ENCODE measurements at regions not wholly inside any gene's neighbourhood (a gene's known extent, or its start where the extent isn't known, plus 50 kb on each side); places are given as distances from the start of the nearest gene placed in this dataset.

DNA sequence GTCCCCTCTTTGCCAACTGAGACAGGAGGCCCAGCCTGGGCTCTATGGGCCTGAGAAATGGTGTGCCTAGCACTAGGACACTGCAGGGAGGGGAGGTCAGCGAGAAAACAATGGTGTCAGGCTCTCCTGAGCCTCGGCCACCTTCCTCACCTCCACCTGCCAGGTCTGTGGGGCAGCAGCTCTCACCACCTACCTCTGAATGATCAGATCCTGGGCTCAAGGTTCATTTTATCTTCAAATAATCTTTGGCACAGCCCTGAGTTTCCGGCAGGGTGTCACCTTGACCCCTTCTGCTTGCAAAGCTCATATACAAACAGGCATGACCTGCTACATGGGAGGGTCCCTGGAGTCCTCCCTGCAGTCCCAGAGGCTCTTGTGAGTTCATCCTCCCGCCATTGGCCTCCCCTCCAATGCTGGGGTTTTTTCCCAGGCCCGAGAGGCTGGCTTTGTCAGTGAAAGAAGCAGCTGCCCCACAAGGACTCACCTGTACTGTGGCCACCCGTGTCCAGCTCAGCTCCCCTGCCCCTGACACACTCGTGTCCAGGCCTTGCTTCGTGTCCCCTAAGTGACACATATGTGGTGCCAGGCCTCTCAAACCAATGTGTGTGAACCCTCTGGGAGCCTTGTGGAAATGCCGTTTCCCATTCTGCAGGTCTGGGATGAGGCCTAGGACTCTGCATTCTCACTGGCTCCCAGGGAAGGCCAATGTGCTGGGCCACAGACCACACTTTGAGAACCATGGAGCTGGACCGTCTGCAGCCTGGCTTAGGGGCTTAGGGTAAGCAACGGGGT is 176.8 kb upstream of the CIBAR2 start (continued):
- no peak for TF ChIP-seq RBM39 (IDR thresholded peaks at IDR 0.05; ENCODE audit: low read depth, low read length, poor library complexity, severe bottlenecking)
- TF ChIP-seq ZNF850 (CRISPR knock-in tag; conservative IDR thresholded peaks at IDR 0.05) = no peak
- TF ChIP-seq ZSCAN25 (CRISPR knock-in tag; IDR thresholded peaks at IDR 0.05) = peak; percentile 87
- TF ChIP-seq ZNF652 (CRISPR knock-in tag; IDR thresholded peaks at IDR 0.05; ENCODE audit: borderline replicate concordance, low read depth) = peak; percentile 36; the same call in 1 of the 2 replicates
- 0 out of 2 replicates have a peak, but pooled peaks have one; percentile 35 for TF ChIP-seq ZNF205 (CRISPR knock-in tag; IDR thresholded peaks at IDR 0.05)
- TF ChIP-seq ATF7-NPFF (CRISPR knock-in tag; IDR thresholded peaks at IDR 0.05; ENCODE audit: low read depth) = no peak
- peak; percentile 89 for TF ChIP-seq BCL6 (CRISPR knock-in tag; IDR thresholded peaks at IDR 0.05)
- TF ChIP-seq NR2F6 (IDR thresholded peaks at IDR 0.05) = peak; percentile 99
- TF ChIP-seq NR2F6 (CRISPR knock-in tag; IDR thresholded peaks at IDR 0.05) = peak; percentile 100
- no peak for TF ChIP-seq SUZ12 (IDR thresholded peaks at IDR 0.05; ENCODE audit: low read depth, low read length)
- TF ChIP-seq ZFX (CRISPR knock-in tag; IDR thresholded peaks at IDR 0.05; ENCODE audit: low read depth) = peak; percentile 76
- TF ChIP-seq ZNF232 (CRISPR knock-in tag; IDR thresholded peaks at IDR 0.05; ENCODE audit: borderline replicate concordance) = no peak
- no peak for TF ChIP-seq E2F5 (CRISPR knock-in tag; conservative IDR thresholded peaks at IDR 0.05)
- peak; percentile 29; the same call in 1 of the 2 replicates for TF ChIP-seq HES4 (CRISPR knock-in tag; IDR thresholded peaks at IDR 0.05; ENCODE audit: borderline replicate concordance)
- TF ChIP-seq CAMTA2 (CRISPR knock-in tag; IDR thresholded peaks at IDR 0.05; ENCODE audit: borderline replicate concordance) = no peak
- no peak; the same call in none of the 2 replicates for TF ChIP-seq ZFP90 (CRISPR knock-in tag; IDR thresholded peaks at IDR 0.05; ENCODE audit: borderline replicate concordance)
- no peak for TF ChIP-seq ZFAT (CRISPR knock-in tag; conservative IDR thresholded peaks at IDR 0.05)
- no peak for TF ChIP-seq TBP (CRISPR knock-in tag; IDR thresholded peaks at IDR 0.05)
- peak; percentile 87 for TF ChIP-seq BCL3 (CRISPR knock-in tag; IDR thresholded peaks at IDR 0.05)
- no peak for TF ChIP-seq FUBP1 (CRISPR knock-in tag; IDR thresholded peaks at IDR 0.05; ENCODE audit: borderline replicate concordance)
- TF ChIP-seq, protein P1, sequence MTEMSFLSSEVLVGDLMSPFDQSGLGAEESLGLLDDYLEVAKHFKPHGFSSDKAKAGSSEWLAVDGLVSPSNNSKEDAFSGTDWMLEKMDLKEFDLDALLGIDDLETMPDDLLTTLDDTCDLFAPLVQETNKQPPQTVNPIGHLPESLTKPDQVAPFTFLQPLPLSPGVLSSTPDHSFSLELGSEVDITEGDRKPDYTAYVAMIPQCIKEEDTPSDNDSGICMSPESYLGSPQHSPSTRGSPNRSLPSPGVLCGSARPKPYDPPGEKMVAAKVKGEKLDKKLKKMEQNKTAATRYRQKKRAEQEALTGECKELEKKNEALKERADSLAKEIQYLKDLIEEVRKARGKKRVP (CRISPR knock-in tag; IDR thresholded peaks at IDR 0.05) = no peak
- no peak for TF ChIP-seq TCF12 (IDR thresholded peaks at IDR 0.05)
- TF ChIP-seq TCF12 (CRISPR knock-in tag; IDR thresholded peaks at IDR 0.05) = peak; percentile 97
- TF ChIP-seq NFKBIZ (CRISPR knock-in tag; IDR thresholded peaks at IDR 0.05) = 0 out of 2 replicates have a peak, but pooled peaks have one; percentile 43
- no peak for TF ChIP-seq SATB2 (CRISPR knock-in tag; IDR thresholded peaks at IDR 0.05)
- TF ChIP-seq MIER3 (CRISPR knock-in tag; IDR thresholded peaks at IDR 0.05; ENCODE audit: borderline replicate concordance) = peak; percentile 91; the same call in 1 of the 2 replicates
- no peak for TF ChIP-seq CEBPB (IDR thresholded peaks at IDR 0.05; ENCODE audit: borderline replicate concordance, low read depth, low read length)
